ENCODE measurements at regions not wholly inside any gene's neighbourhood (a gene's known extent, or its start where the extent isn't known, plus 50 kb on each side); places are given as distances from the start of the nearest gene placed in this dataset.

- TF ChIP-seq, protein P1, sequence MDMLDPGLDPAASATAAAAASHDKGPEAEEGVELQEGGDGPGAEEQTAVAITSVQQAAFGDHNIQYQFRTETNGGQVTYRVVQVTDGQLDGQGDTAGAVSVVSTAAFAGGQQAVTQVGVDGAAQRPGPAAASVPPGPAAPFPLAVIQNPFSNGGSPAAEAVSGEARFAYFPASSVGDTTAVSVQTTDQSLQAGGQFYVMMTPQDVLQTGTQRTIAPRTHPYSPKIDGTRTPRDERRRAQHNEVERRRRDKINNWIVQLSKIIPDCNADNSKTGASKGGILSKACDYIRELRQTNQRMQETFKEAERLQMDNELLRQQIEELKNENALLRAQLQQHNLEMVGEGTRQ (IDR thresholded peaks at IDR 0.05; ENCODE audit: borderline replicate concordance, low read depth, low read length) = no peak
- TF ChIP-seq REST (IDR thresholded peaks at IDR 0.05; ENCODE audit: low read depth, low read length) (no peak), CTCF (IDR thresholded peaks at IDR 0.05) (no peak), SIN3A (IDR thresholded peaks at IDR 0.05; ENCODE audit: borderline replicate concordance, low read depth, low read length) (no peak), TAF1 (IDR thresholded peaks at IDR 0.05; ENCODE audit: borderline replicate concordance, low read depth, low read length) (no peak), RAD21 (IDR thresholded peaks at IDR 0.05; ENCODE audit: low read length) (no peak), POLR2AphosphoS5 (IDR thresholded peaks at IDR 0.05; ENCODE audit: low read depth, low read length) (no peak), RFX5 (IDR thresholded peaks at IDR 0.05; ENCODE audit: low read length) (no peak), CHD2 (IDR thresholded peaks at IDR 0.05; ENCODE audit: low read length, partially characterized antibody) (no peak), EZH2phosphoT487 (IDR thresholded peaks at IDR 0.05; ENCODE audit: borderline replicate concordance, low read depth) (no peak), MXI1 (IDR thresholded peaks at IDR 0.05; ENCODE audit: low read depth, low read length) (no peak)
- TF ChIP-seq, protein P2, sequence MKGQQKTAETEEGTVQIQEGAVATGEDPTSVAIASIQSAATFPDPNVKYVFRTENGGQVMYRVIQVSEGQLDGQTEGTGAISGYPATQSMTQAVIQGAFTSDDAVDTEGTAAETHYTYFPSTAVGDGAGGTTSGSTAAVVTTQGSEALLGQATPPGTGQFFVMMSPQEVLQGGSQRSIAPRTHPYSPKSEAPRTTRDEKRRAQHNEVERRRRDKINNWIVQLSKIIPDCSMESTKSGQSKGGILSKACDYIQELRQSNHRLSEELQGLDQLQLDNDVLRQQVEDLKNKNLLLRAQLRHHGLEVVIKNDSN (IDR thresholded peaks at IDR 0.05; ENCODE audit: borderline replicate concordance, low read depth) = no peak
These were observed 577.9 kb upstream of the TBX3 start for GRCh38 chr12:115261691-115262398.

Measured in SK-N-SH (cell line).